LNCAP (cell line): ENCODE measurements at regions not wholly inside any gene's neighbourhood (a gene's known extent, or its start where the extent isn't known, plus 50 kb on each side); places are given as distances from the start of the nearest gene placed in this dataset.

Source experiments
- TF ChIP-seq, protein P1 (sequence below): fragments of 450-650 bp; IDR thresholded peaks from 2 replicates; pipeline ENCODE4 v1.5.1; 2017; ENCODE audit warnings: mild to moderate bottlenecking

DNA sequence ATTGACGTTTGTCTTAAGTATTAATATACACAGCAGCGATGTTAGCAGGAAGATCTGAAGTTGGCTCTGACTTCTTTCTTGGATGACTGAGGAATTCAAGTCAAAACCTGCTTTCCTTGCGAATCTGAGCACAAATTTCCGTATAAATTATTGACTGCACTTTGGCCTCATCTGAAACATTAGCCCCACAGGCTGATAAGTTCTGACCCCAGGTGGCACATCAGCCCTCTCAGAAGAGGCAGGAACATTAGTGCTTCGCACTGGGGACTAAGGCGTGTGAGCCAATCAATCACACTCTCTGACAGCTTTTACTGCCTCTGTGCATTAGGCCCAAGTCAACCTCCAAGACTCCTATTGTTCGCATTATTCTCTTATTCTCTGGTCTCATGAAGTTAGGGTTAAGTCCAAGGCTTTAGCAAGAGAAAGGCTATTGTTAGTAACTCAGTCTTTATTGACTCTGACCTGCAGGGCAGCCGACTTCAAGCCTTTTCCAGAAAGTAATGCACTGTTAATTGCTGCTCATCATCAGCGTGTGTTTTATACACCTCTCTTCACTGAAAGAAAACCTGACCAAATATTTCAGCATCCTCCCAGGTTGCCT, 84.2 kb downstream of the ZNF608 start:
- TF ChIP-seq, protein P1, sequence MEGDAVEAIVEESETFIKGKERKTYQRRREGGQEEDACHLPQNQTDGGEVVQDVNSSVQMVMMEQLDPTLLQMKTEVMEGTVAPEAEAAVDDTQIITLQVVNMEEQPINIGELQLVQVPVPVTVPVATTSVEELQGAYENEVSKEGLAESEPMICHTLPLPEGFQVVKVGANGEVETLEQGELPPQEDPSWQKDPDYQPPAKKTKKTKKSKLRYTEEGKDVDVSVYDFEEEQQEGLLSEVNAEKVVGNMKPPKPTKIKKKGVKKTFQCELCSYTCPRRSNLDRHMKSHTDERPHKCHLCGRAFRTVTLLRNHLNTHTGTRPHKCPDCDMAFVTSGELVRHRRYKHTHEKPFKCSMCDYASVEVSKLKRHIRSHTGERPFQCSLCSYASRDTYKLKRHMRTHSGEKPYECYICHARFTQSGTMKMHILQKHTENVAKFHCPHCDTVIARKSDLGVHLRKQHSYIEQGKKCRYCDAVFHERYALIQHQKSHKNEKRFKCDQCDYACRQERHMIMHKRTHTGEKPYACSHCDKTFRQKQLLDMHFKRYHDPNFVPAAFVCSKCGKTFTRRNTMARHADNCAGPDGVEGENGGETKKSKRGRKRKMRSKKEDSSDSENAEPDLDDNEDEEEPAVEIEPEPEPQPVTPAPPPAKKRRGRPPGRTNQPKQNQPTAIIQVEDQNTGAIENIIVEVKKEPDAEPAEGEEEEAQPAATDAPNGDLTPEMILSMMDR = no peak

DNA sequence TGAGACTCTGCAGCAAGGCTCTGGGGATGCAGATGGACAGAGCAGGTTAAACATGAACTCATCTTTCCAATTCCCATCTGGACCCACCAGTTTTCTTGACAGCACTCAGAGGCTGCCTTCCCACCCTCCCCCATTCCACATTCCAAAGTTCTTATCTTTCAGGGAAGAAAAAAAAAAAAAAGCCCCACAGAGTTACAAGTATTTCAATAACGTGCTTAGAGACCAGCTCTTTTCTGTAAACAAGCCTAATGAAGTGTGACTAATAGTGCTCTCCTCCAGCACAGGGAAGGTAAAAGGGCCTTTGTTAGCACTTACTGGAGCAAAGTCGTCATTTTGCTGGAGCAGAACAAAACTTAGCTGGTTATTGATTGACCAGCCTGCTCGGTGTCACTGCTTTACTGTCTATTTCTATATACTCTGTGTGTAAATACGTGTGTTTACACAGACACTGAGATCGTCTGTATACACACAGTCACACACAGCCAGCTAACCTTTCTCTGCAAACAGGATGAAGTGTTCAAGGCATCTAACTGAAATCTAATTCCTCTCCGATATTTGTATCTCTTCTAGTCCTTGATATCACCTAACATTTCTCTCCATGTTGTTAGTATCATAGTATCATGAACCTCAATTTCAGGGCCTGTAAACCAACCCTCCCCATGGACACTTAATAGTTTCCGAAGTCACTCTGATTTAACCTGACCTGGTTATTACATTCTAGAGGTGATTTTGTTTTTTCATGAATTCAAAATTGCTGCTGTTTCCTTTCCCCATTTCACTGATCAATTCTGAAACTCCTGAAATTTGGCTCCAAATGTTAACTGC, 84.9 kb downstream of the ZNF608 start:
- TF ChIP-seq, protein P1 = no peak

DNA sequence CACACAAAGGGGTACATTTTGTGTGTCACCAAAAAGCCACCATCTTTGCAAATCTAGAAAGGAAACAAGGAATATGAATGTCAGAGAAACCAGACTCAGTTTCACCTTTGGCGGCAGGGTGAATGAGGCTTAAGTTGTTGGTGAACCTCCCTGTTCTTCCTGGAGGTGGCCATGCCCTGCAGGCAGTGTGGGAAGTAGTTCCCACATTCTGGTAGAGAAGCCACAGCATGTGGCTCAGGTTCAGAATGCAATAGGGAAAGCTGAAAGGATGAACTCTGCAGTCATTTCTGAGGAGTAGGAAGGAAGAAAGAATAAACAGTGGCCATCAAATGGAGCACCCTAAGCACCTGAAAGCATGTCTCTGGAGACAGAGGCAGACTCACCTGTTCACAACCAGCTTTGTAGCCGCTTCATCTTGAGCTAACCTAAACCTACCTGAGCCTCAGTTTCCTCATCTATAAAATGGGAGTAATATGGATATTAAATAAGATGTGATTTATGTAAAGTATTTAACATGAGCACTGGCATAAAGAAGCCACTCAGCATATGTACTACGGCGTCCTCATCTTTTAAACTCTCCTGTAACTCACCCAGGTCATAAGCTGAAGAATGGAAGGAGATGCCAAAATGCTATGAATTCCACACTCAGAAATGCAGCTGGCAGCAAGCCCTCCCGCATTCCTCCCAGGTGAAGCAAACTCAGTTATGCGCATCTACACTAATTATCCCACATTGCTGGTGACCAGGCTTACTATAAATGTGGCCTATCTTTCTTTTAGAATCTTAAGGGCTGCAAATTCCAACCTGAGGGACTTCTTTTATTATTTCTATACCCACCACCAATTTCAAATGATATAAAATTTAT, 86.0 kb downstream of the ZNF608 start:
- TF ChIP-seq, protein P1 = no peak

DNA sequence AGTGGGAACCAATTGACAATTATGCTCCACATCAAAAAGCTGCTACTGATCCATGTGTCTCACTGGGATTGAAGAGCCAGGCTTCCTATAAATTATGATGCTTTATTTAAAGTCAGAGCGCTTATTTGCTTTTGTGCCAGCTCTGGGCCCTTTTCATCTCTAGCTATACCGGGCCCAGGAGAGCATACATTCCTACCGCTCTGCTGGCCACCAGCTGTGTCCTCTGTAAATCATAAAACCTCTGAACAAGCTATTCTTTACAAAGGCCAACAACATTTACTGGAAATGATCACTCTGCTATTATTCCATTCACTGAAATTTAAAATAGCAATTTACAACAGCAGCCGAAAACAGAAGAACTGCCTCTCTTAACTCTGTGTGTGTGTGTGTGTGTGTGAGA, 86.6 kb downstream of the ZNF608 start:
- TF ChIP-seq, protein P1 = no peak

DNA sequence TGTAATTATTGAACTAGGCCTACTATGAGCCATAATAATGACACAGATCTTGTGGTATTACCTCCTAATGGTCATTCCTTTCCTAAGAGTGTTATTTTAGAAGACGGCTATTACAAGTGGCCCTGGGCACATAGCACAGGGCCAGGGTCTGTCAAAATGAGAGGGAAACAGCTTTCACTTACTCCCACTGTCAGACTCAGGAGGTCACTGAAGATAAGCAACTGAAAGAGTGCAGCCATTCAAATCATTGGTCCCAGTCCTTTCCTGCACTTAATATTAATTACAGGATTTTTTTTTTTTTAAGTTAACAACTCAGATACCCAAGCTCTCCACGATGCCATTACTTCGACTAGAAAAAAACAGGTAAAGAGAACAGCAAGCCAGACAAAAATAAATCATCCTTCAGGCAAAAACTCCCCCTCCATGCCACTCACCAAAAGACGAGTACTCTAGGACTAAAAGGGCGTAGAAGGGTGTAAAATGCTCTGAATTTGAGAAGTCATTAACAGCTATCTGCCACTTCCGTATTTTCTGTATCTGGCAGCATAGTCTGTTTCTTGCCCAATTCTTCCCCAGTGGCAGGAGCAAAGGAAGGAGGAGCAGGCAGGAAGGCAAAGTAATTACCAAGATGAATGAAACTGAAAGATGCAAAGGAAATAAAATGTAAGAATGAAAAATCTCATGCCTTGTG, 87.4 kb downstream of the ZNF608 start:
- TF ChIP-seq, protein P1 = no peak

DNA sequence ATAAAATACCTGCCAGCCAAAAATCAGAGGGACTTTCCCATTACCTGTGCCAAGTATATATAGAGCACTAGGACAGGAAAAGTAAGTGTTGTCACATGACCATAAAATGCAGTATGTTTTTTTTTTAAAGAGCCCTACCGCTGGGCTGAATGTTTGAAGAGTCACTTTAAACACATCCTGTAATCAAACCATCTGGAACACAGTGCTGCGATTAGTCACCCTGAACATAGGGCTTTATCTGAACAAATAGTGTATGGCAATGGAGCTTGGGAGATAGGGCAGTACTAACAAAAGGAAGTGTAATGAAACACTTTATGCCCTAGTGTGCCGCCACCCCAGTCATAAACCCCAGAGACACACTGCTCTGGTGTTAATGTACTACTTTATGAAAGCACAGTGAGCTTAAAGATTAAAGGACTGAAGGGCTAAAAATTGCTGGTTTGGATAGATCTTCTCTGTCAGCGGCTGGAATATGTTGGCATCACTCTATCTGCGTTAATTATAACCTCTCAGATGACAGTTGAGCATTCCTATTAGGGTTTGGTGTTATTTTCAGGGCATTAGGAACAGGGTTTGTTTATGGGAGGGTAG, 90.4 kb downstream of the ZNF608 start:
- TF ChIP-seq, protein P1 = no peak
